ENCODE measurements at regions not wholly inside any gene's neighbourhood (a gene's known extent, or its start where the extent isn't known, plus 50 kb on each side); places are given as distances from the start of the nearest gene placed in this dataset.
"Not testable (repeated sequence)": the region's sequence is repeated elsewhere in the genome, so short reads cannot be mapped to it uniquely, and the experiment has no call there.

DNA sequence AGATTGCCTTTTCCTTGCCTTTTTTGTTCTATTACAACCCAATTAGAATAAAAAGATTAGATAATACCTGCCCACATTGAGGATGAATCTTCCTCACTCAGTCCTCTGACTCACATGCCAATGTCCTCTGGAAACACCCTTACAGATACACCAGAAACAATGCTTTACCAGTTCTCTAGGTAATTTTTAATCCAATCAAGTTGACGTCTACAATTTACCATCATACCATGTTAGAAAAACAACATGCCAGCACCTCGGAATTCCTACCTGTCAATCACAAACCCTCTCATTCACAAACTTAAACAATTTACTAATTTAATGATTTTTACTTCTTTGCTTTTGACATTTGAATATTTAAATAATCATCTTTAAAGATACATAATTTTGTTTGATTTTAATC, 953.8 kb downstream of the TRHDE start:
- no peaks in the 10 kb centered on the region for H3K36me3 Mint-ChIP-seq (ENCODE audit: low read depth)
- TF ChIP-seq, protein P1, sequence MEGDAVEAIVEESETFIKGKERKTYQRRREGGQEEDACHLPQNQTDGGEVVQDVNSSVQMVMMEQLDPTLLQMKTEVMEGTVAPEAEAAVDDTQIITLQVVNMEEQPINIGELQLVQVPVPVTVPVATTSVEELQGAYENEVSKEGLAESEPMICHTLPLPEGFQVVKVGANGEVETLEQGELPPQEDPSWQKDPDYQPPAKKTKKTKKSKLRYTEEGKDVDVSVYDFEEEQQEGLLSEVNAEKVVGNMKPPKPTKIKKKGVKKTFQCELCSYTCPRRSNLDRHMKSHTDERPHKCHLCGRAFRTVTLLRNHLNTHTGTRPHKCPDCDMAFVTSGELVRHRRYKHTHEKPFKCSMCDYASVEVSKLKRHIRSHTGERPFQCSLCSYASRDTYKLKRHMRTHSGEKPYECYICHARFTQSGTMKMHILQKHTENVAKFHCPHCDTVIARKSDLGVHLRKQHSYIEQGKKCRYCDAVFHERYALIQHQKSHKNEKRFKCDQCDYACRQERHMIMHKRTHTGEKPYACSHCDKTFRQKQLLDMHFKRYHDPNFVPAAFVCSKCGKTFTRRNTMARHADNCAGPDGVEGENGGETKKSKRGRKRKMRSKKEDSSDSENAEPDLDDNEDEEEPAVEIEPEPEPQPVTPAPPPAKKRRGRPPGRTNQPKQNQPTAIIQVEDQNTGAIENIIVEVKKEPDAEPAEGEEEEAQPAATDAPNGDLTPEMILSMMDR (IDR thresholded peaks at IDR 0.05): no peak
- intact Hi-C loops (cut with micrococcal nuclease): no loop called here
- no peaks in the 10 kb centered on the region for H3K4me1 Mint-ChIP-seq
- CTCF ChIA-PET: no interaction called here
- DNase-seq: no peak
- no peaks in the 10 kb centered on the region for H3K27me3 Mint-ChIP-seq
- H3K27ac Mint-ChIP-seq: no peak overlapping the region
- no peak for ATAC-seq (ENCODE audit: low read depth)
- POLR2A ChIA-PET: no interaction called here
- no peaks in the 10 kb centered on the region for H3K9me3 Mint-ChIP-seq
- no peak overlapping the region for H3K4me3 Mint-ChIP-seq

DNA sequence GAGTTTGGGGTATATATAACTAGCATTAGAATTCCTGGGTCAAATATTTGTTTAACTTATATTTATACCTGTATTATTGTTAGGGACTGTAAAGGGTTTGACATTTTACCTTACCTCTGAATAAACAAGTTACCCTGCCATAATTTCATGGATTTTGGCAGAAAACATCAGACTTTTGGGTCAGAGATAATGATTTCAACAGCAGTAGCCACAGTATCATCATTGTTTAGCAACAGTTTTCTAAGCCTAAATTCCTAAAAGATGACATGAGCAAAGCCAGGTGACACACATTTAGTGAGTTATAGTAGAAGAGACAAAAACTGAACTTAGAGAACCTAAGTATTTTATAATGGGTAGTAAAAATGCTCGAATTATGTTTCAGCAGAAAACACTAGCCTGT, 954.4 kb downstream of the TRHDE start:
- Mint-ChIP-seq H3K36me3 (ENCODE audit: low read depth) (no peaks in the 10 kb centered on the region), H3K27ac (no peak overlapping the region), H3K27me3 (no peaks in the 10 kb centered on the region), H3K4me1 (no peaks in the 10 kb centered on the region), H3K4me3 (no peak overlapping the region), H3K9me3 (no peaks in the 10 kb centered on the region)
- DNase-seq: no peak
- POLR2A ChIA-PET: no interaction called here
- ATAC-seq (ENCODE audit: low read depth): no peak
- TF ChIP-seq, protein P1 (IDR thresholded peaks at IDR 0.05): no peak
- intact Hi-C loops (cut with micrococcal nuclease): no loop called here
- CTCF ChIA-PET: no interaction called here

DNA sequence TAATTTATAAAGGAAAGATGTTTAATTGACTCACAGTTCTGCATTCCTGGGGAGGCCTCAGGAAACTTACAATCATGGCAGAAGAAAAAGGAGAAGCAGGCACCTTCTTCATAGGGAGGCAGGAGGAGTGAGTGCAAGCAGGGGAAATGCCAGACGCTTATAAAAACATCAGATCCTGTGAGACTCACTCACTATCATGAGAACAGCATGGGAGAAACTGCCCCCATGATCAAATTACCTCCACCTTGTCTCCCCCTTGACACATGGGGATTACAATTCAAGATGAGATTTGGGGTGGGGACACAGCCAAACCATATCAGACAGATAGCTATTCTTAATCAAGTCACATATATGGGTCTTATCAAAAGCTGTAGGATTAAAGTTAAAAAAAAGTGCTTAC, 956.7 kb downstream of the TRHDE start:
- intact Hi-C loops (cut with micrococcal nuclease); CTCF ChIA-PET; H3K4me1 Mint-ChIP-seq; POLR2A ChIA-PET; H3K4me3 Mint-ChIP-seq; ATAC-seq (ENCODE audit: low read depth); H3K36me3 Mint-ChIP-seq (ENCODE audit: low read depth); H3K27ac Mint-ChIP-seq; DNase-seq; H3K9me3 Mint-ChIP-seq; H3K27me3 Mint-ChIP-seq: not testable (repeated sequence)

GRCh38 chr12:73235387-73235786, 963.2 kb downstream of the TRHDE start:
- Mint-ChIP-seq H3K4me1 (no peaks in the 10 kb centered on the region), H3K9me3 (peaks cover 5% of the 10 kb centered on the region), H3K27me3 (no peaks in the 10 kb centered on the region), H3K27ac (no peak overlapping the region), H3K4me3 (no peak overlapping the region), H3K36me3 (ENCODE audit: low read depth) (no peaks in the 10 kb centered on the region)
- CTCF ChIA-PET: no interaction called here
- intact Hi-C loops (cut with micrococcal nuclease): no loop called here
- TF ChIP-seq, protein P1 (IDR thresholded peaks at IDR 0.05): no peak
- ATAC-seq (ENCODE audit: low read depth) (no peak), DNase-seq (no peak)
- POLR2A ChIA-PET: no interaction called here

GRCh38 chr12:73240110-73240509, 967.9 kb downstream of the TRHDE start:
- Mint-ChIP-seq H3K27ac (no peak overlapping the region), H3K27me3 (no peaks in the 10 kb centered on the region), H3K4me3 (no peak overlapping the region), H3K4me1 (no peaks in the 10 kb centered on the region), H3K9me3 (peaks cover 8% of the 10 kb centered on the region), H3K36me3 (ENCODE audit: low read depth) (no peaks in the 10 kb centered on the region)
- no peak for ATAC-seq (ENCODE audit: low read depth)
- TF ChIP-seq, protein P1 (IDR thresholded peaks at IDR 0.05): no peak
- ChIA-PET CTCF (no interaction called here), POLR2A (no interaction called here)
- intact Hi-C loops (cut with micrococcal nuclease): no loop called here
- no peak for DNase-seq

- H3K27me3 Mint-ChIP-seq: no peaks in the 10 kb centered on the region
- POLR2A ChIA-PET: no interaction called here
Observed at GRCh38 chr12:73262788-73263381, 990.7 kb downstream of the TRHDE start.

More at GRCh38 chr12:73262788-73263381, 990.7 kb downstream of the TRHDE start:
- Mint-ChIP-seq H3K27ac (no peak overlapping the region), H3K9me3 (peaks cover 5% of the 10 kb centered on the region), H3K36me3 (ENCODE audit: low read depth) (no peaks in the 10 kb centered on the region), H3K4me1 (no peaks in the 10 kb centered on the region), H3K4me3 (no peak overlapping the region)
- TF ChIP-seq, protein P1 (IDR thresholded peaks at IDR 0.05): no peak
- CTCF ChIA-PET: no interaction called here
- ATAC-seq (ENCODE audit: low read depth) (no peak), DNase-seq (no peak)
- intact Hi-C loops (cut with micrococcal nuclease): no loop called here

All from activated B cell treated with CpG ODN at 0.5 μM for 24 hours (primary cell).